SIG-M5 treated with dmso at 0.1 percent for 504 hours (cell line): ENCODE measurements at regions not wholly inside any gene's neighbourhood (a gene's known extent, or its start where the extent isn't known, plus 50 kb on each side); places are given as distances from the start of the nearest gene placed in this dataset.
"Not testable (repeated sequence)": the region's sequence is repeated elsewhere in the genome, so short reads cannot be mapped to it uniquely, and the experiment has no call there.

Experiments used
- DNase-seq: peaks from one replicate; lab custom pipeline; 2025; ENCODE audit not compliant: unreplicated experiment; lab: John Stamatoyannopoulos, UW

GRCh38 chr3:39739658-39740057, 69.8 kb upstream of the MYRIP start:
- DNase-seq: not testable (repeated sequence)

GRCh38 chr3:39744746-39745145, 64.7 kb upstream of the MYRIP start:
- DNase-seq: no peak

GRCh38 chr3:39748002-39748401, 61.4 kb upstream of the MYRIP start:
- DNase-seq: no peak

GRCh38 chr3:39748763-39749162, 60.6 kb upstream of the MYRIP start:
- no peak for DNase-seq

- no peak for DNase-seq
These were observed 58.7 kb upstream of the MYRIP start for GRCh38 chr3:39750712-39751111.

- no peak for DNase-seq
These were observed 58.1 kb upstream of the MYRIP start for GRCh38 chr3:39751286-39751685.

- no peak for DNase-seq
These were observed 57.3 kb upstream of the MYRIP start for GRCh38 chr3:39752019-39752637.

GRCh38 chr3:39752751-39753150, 56.7 kb upstream of the MYRIP start:
- no peak for DNase-seq

- no peak for DNase-seq
These were observed 56.0 kb upstream of the MYRIP start for GRCh38 chr3:39753391-39753790.

- DNase-seq: no peak
These were observed 54.9 kb upstream of the MYRIP start for GRCh38 chr3:39754549-39754948.

GRCh38 chr3:39755100-39755499, 54.3 kb upstream of the MYRIP start:
- no peak for DNase-seq

GRCh38 chr3:39757307-39757706, 52.1 kb upstream of the MYRIP start:
- no peak for DNase-seq
